AG09309 (cell line): ENCODE measurements at regions not wholly inside any gene's neighbourhood (a gene's known extent, or its start where the extent isn't known, plus 50 kb on each side); places are given as distances from the start of the nearest gene placed in this dataset.

Experiments
- DNase-seq: peaks from one replicate; pipeline ENCODE4 v3.0.0-alpha.2; 2010; ENCODE audit warnings: low read depth
- H3K4me3 ChIP-seq: 2 replicates; pipeline ENCODE4 v1.5.1; 2011; ENCODE audit warnings: mild to moderate bottlenecking, low read depth, low read length, moderate library complexity; ENCODE audit not compliant: control insufficient read depth
- CTCF ChIP-seq: IDR thresholded peaks from 2 replicates; pipeline ENCODE4 v1.5.1; 2011; ENCODE audit warnings: mild to moderate bottlenecking, low read depth, low read length, inconsistent platforms; ENCODE audit not compliant: insufficient read depth, control insufficient read depth; ENCODE audit errors: missing control alignments

GRCh38 chr5:148952097-148952867, 110.6 kb downstream of the SH3TC2 start:
- DNase-seq: no peak
- TF ChIP-seq CTCF: no peak
- H3K4me3 ChIP-seq: no peak overlapping the region

- DNase-seq: no peak
- H3K4me3 ChIP-seq: no peak overlapping the region
- no peak for TF ChIP-seq CTCF
Measured at GRCh38 chr5:148953711-148954110, 109.2 kb downstream of the SH3TC2 start.
